GM19467 (cell line): ENCODE measurements at regions not wholly inside any gene's neighbourhood (a gene's known extent, or its start where the extent isn't known, plus 50 kb on each side); places are given as distances from the start of the nearest gene placed in this dataset.

Source experiments
- ATAC-seq: cut with Tn5 transposase; IDR thresholded peaks from one replicate; pipeline ENCODE4 v1.9.1; 2021; ENCODE audit warnings: mild to moderate bottlenecking, moderate library complexity; ENCODE audit not compliant: unreplicated experiment

- no peak for ATAC-seq
Observed at GRCh38 chr6:2433266-2433665, 187.9 kb upstream of the GMDS start.

- ATAC-seq = no peak
Observed at GRCh38 chr6:2432292-2432691, 186.9 kb upstream of the GMDS start.

- no peak for ATAC-seq
Observed at GRCh38 chr6:2430612-2431011, 185.2 kb upstream of the GMDS start.

- no peak for ATAC-seq
Observed at GRCh38 chr6:2429460-2429859, 184.1 kb upstream of the GMDS start.

- no peak for ATAC-seq
Observed at GRCh38 chr6:2429032-2429431, 183.6 kb upstream of the GMDS start.

- no peak for ATAC-seq
Observed at GRCh38 chr6:2426561-2427340, 181.3 kb upstream of the GMDS start.

GRCh38 chr6:2416128-2416712 is 170.8 kb upstream of the GMDS start:
- ATAC-seq = no peak

- no peak for ATAC-seq
Observed at GRCh38 chr6:2414885-2415547, 169.6 kb upstream of the GMDS start.

- no peak for ATAC-seq
Observed at GRCh38 chr6:2412731-2413130, 167.3 kb upstream of the GMDS start.

- ATAC-seq = no peak
Observed at GRCh38 chr6:2410656-2411380, 165.4 kb upstream of the GMDS start.

GRCh38 chr6:2407525-2407924 is 162.1 kb upstream of the GMDS start:
- ATAC-seq = no peak

GRCh38 chr6:2404211-2404929 is 159.0 kb upstream of the GMDS start:
- ATAC-seq = no peak

GRCh38 chr6:2403546-2403945 is 158.1 kb upstream of the GMDS start:
- no peak for ATAC-seq

GRCh38 chr6:2396846-2397630 is 151.6 kb upstream of the GMDS start:
- ATAC-seq = no peak

- no peak for ATAC-seq
Observed at GRCh38 chr6:2396042-2396657, 150.7 kb upstream of the GMDS start.

GRCh38 chr6:2388554-2389324 is 143.3 kb upstream of the GMDS start:
- ATAC-seq = no peak

- no peak for ATAC-seq
Observed at GRCh38 chr6:2387445-2387844, 142.0 kb upstream of the GMDS start.

- no peak for ATAC-seq
Observed at GRCh38 chr6:2385471-2385983, 140.1 kb upstream of the GMDS start.

- no peak for ATAC-seq
Observed at GRCh38 chr6:2384528-2384927, 139.1 kb upstream of the GMDS start.
